ENCODE measurements at regions not wholly inside any gene's neighbourhood (a gene's known extent, or its start where the extent isn't known, plus 50 kb on each side); places are given as distances from the start of the nearest gene placed in this dataset.

DNA sequence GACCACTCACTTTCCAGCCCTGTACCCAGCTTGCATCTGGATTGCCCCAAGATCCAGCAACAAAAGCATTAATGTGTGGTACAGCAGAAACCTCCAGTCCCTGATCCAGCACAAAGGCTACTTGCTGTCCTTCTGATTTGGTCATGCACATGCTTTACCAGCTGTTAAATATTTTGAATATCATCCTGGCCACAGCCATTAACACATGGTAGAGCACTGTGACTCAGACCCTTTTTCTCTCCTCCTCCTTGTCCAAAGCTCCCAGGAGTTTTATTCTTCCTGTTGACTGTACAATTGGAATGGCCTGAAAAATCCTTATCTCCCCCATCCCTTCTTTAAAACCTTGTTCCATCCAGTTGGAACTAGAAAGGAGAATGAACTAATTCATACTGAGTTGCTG lies 419.7 kb upstream of the TNP1 start:
- H3K4me1 ChIP-seq (ENCODE audit: insufficient read depth): peaks cover 3% of the 10 kb centered on the region; the same call in 1 of the 2 replicates
- H3K27me3 Mint-ChIP-seq (ENCODE audit: insufficient read depth, low read depth, poor library complexity): peaks cover 65% of the 10 kb centered on the region

More for the DNA sequence above, 419.7 kb upstream of the TNP1 start:
- ATAC-seq (no peak), DNase-seq (ENCODE audit: low spot score) (no peak)
- Histone ChIP-seq H4K20me1 (replicated peaks; ENCODE audit: insufficient read depth) (peaks cover 6% of the 10 kb centered on the region), H3K4me3 (no peak overlapping the region), H3K27me3 (ENCODE audit: insufficient read depth) (peaks cover 54% of the 10 kb centered on the region), H3K36me3 (ENCODE audit: insufficient read depth) (0 out of 2 replicates have a peak, but pooled peaks cover 3% of the 10 kb centered on the region), H3F3A (replicated peaks; ENCODE audit: low read depth) (no peaks in the 10 kb centered on the region), H3K79me2 (replicated peaks; ENCODE audit: insufficient read depth) (no peaks in the 10 kb centered on the region), H3K4me2 (no peak overlapping the region), H3K27ac (ENCODE audit: low read depth) (no peak overlapping the region), H3K9me2 (ENCODE audit: insufficient read depth) (0 out of 2 replicates have a peak, but pooled peaks cover 5% of the 10 kb centered on the region), H2AFZ (no peak overlapping the region)
- H3K4me3 Mint-ChIP-seq: no peak overlapping the region
- no peak overlapping the region for H3K27ac Mint-ChIP-seq
- peaks cover 8% of the 10 kb centered on the region for H3K4me1 Mint-ChIP-seq
- TF ChIP-seq, protein P1, sequence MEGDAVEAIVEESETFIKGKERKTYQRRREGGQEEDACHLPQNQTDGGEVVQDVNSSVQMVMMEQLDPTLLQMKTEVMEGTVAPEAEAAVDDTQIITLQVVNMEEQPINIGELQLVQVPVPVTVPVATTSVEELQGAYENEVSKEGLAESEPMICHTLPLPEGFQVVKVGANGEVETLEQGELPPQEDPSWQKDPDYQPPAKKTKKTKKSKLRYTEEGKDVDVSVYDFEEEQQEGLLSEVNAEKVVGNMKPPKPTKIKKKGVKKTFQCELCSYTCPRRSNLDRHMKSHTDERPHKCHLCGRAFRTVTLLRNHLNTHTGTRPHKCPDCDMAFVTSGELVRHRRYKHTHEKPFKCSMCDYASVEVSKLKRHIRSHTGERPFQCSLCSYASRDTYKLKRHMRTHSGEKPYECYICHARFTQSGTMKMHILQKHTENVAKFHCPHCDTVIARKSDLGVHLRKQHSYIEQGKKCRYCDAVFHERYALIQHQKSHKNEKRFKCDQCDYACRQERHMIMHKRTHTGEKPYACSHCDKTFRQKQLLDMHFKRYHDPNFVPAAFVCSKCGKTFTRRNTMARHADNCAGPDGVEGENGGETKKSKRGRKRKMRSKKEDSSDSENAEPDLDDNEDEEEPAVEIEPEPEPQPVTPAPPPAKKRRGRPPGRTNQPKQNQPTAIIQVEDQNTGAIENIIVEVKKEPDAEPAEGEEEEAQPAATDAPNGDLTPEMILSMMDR (conservative IDR thresholded peaks at IDR 0.05; ENCODE audit: low read depth in 2 of 2): no peak
- TF ChIP-seq ZNF114 (CRISPR knock-in tag; IDR thresholded peaks at IDR 0.05) (no peak), CREB1 (CRISPR knock-in tag; IDR thresholded peaks at IDR 0.05; ENCODE audit: low read depth) (no peak), STAT1 (IDR thresholded peaks at IDR 0.05; ENCODE audit: unreplicated experiment) (no peak), EZH2 (IDR thresholded peaks at IDR 0.05; ENCODE audit: low read depth, unreplicated experiment) (no peak), ZNF331 (CRISPR knock-in tag; IDR thresholded peaks at IDR 0.05; ENCODE audit: low read depth) (no peak), POLR2AphosphoS5 (IDR thresholded peaks at IDR 0.05; ENCODE audit: low read depth) (no peak), EZH2phosphoT487 (IDR thresholded peaks at IDR 0.05; ENCODE audit: unreplicated experiment) (no peak), JUNB (IDR thresholded peaks at IDR 0.05; ENCODE audit: unreplicated experiment) (no peak), NANOG (IDR thresholded peaks at IDR 0.05; ENCODE audit: borderline replicate concordance) (no peak)
- TF ChIP-seq, protein P2, sequence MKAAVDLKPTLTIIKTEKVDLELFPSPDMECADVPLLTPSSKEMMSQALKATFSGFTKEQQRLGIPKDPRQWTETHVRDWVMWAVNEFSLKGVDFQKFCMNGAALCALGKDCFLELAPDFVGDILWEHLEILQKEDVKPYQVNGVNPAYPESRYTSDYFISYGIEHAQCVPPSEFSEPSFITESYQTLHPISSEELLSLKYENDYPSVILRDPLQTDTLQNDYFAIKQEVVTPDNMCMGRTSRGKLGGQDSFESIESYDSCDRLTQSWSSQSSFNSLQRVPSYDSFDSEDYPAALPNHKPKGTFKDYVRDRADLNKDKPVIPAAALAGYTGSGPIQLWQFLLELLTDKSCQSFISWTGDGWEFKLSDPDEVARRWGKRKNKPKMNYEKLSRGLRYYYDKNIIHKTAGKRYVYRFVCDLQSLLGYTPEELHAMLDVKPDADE (IDR thresholded peaks at IDR 0.05): no peak
- TF ChIP-seq, protein P3, sequence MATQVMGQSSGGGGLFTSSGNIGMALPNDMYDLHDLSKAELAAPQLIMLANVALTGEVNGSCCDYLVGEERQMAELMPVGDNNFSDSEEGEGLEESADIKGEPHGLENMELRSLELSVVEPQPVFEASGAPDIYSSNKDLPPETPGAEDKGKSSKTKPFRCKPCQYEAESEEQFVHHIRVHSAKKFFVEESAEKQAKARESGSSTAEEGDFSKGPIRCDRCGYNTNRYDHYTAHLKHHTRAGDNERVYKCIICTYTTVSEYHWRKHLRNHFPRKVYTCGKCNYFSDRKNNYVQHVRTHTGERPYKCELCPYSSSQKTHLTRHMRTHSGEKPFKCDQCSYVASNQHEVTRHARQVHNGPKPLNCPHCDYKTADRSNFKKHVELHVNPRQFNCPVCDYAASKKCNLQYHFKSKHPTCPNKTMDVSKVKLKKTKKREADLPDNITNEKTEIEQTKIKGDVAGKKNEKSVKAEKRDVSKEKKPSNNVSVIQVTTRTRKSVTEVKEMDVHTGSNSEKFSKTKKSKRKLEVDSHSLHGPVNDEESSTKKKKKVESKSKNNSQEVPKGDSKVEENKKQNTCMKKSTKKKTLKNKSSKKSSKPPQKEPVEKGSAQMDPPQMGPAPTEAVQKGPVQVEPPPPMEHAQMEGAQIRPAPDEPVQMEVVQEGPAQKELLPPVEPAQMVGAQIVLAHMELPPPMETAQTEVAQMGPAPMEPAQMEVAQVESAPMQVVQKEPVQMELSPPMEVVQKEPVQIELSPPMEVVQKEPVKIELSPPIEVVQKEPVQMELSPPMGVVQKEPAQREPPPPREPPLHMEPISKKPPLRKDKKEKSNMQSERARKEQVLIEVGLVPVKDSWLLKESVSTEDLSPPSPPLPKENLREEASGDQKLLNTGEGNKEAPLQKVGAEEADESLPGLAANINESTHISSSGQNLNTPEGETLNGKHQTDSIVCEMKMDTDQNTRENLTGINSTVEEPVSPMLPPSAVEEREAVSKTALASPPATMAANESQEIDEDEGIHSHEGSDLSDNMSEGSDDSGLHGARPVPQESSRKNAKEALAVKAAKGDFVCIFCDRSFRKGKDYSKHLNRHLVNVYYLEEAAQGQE (IDR thresholded peaks at IDR 0.05; ENCODE audit: unreplicated experiment): no peak
- TF ChIP-seq, protein P4, sequence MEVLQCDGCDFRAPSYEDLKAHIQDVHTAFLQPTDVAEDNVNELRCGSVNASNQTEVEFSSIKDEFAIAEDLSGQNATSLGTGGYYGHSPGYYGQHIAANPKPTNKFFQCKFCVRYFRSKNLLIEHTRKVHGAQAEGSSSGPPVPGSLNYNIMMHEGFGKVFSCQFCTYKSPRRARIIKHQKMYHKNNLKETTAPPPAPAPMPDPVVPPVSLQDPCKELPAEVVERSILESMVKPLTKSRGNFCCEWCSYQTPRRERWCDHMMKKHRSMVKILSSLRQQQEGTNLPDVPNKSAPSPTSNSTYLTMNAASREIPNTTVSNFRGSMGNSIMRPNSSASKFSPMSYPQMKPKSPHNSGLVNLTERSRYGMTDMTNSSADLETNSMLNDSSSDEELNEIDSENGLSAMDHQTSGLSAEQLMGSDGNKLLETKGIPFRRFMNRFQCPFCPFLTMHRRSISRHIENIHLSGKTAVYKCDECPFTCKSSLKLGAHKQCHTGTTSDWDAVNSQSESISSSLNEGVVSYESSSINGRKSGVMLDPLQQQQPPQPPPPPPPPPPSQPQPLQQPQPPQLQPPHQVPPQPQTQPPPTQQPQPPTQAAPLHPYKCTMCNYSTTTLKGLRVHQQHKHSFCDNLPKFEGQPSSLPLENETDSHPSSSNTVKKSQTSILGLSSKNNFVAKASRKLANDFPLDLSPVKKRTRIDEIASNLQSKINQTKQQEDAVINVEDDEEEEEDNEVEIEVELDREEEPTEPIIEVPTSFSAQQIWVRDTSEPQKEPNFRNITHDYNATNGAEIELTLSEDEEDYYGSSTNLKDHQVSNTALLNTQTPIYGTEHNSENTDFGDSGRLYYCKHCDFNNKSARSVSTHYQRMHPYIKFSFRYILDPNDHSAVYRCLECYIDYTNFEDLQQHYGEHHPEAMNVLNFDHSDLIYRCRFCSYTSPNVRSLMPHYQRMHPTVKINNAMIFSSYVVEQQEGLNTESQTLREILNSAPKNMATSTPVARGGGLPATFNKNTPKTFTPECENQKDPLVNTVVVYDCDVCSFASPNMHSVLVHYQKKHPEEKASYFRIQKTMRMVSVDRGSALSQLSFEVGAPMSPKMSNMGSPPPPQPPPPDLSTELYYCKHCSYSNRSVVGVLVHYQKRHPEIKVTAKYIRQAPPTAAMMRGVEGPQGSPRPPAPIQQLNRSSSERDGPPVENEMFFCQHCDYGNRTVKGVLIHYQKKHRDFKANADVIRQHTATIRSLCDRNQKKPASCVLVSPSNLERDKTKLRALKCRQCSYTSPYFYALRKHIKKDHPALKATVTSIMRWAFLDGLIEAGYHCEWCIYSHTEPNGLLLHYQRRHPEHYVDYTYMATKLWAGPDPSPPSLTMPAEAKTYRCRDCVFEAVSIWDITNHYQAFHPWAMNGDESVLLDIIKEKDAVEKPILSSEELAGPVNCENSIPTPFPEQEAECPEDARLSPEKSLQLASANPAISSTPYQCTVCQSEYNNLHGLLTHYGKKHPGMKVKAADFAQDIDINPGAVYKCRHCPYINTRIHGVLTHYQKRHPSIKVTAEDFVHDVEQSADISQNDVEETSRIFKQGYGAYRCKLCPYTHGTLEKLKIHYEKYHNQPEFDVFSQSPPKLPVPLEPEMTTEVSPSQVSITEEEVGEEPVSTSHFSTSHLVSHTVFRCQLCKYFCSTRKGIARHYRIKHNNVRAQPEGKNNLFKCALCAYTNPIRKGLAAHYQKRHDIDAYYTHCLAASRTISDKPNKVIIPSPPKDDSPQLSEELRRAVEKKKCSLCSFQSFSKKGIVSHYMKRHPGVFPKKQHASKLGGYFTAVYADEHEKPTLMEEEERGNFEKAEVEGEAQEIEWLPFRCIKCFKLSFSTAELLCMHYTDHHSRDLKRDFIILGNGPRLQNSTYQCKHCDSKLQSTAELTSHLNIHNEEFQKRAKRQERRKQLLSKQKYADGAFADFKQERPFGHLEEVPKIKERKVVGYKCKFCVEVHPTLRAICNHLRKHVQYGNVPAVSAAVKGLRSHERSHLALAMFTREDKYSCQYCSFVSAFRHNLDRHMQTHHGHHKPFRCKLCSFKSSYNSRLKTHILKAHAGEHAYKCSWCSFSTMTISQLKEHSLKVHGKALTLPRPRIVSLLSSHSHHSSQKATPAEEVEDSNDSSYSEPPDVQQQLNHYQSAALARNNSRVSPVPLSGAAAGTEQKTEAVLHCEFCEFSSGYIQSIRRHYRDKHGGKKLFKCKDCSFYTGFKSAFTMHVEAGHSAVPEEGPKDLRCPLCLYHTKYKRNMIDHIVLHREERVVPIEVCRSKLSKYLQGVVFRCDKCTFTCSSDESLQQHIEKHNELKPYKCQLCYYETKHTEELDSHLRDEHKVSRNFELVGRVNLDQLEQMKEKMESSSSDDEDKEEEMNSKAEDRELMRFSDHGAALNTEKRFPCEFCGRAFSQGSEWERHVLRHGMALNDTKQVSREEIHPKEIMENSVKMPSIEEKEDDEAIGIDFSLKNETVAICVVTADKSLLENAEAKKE (CRISPR knock-in tag; IDR thresholded peaks at IDR 0.05): no peak
- no peaks in the 10 kb centered on the region for H3K36me3 Mint-ChIP-seq (ENCODE audit: low read depth)
- H3K9me3 Mint-ChIP-seq: no peaks in the 10 kb centered on the region
